GM19023 (cell line): ENCODE measurements at regions not wholly inside any gene's neighbourhood (a gene's known extent, or its start where the extent isn't known, plus 50 kb on each side); places are given as distances from the start of the nearest gene placed in this dataset.
A peak's percentile ranks its signal among the peaks of the same experiment; 100 is the strongest.
"Not testable (repeated sequence)": the region's sequence is repeated elsewhere in the genome, so short reads cannot be mapped to it uniquely, and the experiment has no call there.

Experiments used
- ATAC-seq: cut with Tn5 transposase; IDR thresholded peaks from one replicate; pipeline ENCODE4 v1.9.1; 2021; ENCODE audit warnings: mild to moderate bottlenecking, moderate library complexity; ENCODE audit not compliant: unreplicated experiment

DNA sequence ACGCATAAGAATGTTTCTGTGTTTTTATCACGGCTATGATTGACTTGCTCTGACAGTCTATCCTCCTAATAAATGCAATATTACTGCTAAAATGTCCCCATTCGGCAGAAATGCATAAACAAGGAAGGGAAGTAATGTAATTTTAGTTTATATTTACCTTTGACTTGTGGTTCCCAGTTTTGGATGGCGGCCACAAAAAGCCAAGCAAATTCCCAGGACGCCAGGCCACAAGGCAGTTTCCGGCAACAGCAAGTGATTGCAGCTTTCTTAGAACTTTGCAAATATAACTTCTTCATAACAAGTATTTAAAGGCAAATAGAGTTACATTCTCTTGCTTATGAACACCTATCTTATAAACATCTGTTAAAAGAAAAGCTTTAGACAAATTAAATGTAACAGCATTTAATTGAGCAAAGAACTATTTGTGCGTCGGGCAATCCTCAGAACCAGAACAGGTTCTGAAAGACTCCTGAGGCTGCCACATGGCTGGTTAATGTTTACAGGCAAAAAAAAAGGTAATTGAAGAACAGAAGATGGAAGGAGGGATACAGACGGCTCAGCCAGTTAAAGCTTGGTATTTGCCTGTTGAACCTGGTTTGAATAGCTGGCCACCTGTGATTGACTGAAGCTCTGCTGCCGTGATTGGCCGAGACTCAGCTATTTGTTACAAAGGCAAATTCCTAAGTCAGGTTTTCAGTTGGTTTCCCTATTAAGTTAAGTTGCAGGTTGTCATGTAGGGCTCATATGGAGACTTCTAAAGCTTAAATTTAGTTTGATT, 80.8 kb downstream of the C21orf91 start:
- ATAC-seq: no peak

DNA sequence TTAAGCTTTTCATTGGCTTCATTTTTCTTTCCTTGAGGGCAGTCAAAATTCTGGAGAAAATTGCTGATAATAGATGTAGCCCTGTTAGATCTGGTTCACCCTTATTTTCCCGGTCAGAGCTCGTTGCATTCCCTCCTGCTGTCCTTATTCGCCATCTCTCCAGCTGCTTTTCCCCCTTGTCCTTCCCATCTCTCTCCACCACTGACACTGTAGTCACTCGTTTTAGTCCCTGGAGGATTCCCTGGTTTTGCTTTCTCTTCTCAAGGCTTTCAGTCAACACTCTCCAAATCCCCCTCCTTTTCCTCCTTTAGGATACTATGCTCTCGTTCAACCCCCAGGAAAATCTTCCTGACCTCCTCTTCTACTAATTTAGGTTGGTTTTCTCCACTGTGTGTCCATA, 83.1 kb downstream of the C21orf91 start:
- ATAC-seq: no peak

DNA sequence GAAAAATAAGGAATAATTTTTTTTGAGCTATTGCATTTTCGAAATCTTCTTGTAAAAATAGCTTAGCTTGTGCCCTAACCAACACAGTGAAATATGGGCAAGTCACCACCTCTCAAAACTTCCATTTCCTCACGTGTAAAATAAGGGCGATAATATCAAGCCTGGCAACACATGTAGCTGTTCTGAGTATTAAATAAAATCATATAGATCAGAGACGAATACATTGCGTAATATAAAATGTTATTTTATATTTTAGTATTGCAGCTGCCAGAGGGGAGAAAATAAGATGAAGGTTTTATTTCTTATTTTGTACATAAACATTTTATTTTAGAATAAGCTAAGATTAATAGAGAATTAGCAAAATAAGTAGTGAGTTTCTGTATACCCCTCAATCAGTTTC, 85.9 kb downstream of the C21orf91 start:
- no peak for ATAC-seq

DNA sequence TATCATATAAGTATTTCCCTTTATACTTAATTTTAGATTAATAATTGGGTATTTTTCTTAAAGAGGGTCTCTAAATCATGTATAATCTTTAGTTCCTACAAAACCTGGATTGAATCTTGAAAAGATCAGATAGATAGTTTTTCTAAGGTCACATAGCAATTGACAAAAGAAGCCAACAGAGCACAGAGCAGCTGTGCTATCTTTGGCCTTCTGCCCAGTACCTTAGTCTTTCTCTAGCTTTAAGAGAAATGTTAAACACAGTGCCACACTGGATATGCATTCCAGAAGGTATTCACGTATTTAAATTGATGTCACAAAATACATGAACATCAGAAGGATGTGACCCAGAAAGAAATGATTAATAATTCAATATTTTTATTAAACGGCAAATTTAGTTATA, 86.8 kb downstream of the C21orf91 start:
- no peak for ATAC-seq

DNA sequence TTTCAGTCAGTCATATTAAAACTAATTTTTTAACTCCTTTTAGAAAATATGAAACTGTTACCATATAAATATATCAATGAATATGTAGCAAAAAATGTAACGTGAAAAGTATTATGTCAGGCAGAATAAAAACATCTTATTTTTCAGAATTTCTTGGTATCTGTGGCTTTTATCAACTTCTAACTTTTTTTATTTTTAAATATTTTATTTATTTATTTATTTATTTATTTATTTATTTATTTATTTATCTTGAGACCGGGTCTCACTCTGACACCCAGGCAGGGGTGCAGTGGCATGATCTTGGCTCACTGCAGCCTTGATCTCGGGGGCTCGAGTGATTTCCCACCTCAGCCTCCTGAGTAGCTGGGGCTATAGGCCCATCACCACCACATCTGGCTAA, 87.6 kb downstream of the C21orf91 start:
- no peak for ATAC-seq

DNA sequence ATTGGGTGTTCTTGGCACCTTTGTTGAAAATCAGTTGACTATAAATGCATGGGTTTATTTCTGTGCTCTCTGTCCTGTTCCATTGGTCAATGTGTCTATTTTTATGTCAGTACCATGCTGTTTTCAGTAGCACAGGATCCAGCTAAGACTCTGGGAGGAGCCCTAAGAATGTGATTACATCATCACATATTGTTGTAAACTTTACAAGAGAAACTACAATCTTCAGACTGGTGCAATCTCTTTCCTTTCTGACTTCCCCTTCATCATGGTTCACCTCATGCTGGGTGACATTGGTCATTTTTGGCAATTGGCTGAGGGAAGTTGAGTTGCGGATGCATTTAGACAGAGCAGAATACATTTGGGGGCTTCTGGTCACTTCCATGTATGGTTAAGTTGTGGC, 88.4 kb downstream of the C21orf91 start:
- ATAC-seq: no peak

DNA sequence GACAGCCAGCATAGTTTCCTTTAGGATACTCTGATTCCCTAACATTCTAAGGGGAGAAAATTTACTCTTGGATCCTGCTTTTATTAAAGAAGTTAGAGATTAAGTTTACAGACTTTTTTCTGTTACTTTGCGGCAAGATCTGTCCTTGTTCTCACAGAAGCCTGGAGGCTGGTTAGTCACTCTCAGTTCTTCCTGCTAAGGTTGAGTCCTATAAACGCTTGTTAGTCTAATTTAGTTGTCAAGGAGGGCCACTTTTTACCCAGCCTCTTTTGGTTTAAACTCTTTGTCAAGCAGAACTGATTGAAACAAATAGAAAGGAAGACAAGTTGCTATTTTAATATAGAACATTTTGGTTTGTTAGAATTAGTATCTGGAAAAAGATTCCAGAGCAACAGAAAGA, 89.7 kb downstream of the C21orf91 start:
- no peak for ATAC-seq

DNA sequence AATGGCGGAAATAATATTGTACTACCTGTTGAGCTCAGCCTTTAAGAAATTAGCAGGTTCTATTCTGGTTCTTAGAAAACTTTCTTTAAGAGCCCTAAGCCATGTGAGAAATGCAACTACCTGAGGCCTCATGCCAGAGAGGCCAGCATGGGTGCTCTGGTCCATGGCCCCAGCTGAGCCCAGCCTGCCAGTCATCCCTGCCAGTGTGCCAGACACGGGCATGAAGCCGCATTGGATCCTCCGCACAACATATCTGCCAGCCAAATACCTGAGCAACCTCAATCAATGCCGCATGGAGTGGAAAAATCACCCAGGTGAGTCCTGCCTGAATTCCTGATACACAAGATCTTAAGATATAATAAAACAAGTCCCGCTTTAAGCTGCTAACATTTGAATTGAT, 91.8 kb downstream of the C21orf91 start:
- no peak for ATAC-seq

DNA sequence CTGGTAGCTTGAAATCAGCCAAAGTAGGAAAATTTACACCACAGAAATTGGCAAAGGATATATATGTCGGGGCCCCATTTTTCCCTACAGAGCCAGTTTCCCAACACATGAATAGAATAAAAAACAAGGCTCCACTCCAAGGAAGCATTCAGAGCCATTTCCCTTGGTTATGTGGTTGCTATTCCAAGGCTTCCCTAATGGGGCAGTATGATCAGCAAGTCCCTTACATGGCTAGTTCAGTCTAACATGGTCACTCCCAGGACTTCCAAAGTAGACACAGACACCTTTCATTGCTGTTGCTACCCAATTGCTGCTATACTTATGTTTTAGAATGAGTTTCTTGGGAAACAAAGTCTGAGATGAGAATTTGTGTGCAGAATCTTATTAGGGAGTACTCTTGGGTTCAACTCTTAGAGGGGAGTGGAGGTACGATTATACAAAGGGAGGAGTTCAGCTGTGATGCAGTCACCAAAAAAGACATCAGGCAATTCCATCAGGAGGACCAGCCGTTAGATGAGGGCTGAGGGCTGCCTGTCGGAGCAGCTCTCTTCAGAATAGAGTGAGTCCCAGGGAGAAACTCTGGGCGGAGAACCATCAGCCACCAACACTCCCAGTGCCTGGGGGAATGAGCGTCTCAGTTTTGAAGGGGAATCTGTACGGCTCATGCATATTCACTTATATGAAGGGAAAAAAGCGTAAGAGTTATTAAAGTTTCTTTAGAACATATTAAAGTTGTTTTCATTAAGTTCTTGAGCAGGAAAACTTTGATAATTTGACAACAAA, 92.9 kb downstream of the C21orf91 start:
- no peak for ATAC-seq

DNA sequence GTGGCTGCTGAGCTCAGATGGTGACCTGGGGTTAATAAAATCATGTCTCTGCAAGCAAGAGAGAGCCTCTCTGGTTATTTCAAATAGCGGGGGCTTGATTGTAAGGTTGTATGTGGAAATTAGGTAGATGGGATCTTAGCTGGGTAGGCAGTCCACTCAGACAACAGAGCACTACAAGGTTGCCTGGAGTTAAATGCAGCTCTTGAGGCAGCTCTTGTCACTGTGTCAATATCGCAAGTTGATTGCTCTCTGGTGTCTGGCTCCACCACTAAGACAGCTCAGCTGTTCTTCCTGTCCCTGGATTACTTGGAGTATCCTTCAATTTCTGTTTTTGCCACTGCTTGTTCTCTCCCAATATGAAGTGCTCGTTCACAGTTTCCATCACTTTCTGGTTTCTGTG, 93.8 kb downstream of the C21orf91 start:
- no peak for ATAC-seq

DNA sequence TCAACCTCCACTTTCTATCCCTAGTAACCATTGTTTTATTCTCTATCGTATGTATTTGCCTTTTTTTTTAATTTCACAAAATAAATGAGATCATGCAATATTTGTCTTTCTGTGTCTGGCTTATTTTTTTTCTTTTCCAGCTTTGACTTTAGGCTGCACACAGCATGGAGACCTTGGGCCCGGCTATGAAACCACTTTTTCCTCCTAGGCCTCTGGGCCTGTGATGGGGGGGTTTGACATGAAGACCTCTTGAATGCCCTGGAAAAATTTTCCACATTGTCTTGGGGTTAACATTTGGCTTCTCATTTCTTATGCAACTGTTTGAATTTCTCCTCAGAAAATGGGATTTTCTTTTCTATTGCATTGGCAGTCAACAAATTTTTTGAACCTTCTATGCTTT, 100.2 kb upstream of the BTG3 start:
- ATAC-seq: no peak

DNA sequence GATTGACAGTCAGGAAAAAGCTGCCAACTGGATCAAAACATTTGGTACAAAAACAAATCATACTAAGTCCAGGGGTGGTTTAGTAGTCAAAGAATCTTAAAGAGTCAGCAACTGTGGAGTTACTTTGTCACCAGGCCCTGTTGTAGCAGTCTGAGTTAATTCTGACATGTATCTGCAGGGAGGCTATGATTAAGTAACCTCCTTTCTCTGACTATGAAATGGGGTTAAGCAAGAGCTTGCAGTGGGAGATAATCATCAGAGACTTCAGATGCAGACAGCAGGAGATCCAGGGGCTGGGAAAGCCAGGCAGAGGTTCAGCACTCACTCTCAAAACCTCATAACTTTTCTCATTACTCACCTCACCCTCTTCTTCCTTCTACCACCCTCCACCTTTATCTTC, 99.2 kb upstream of the BTG3 start:
- ATAC-seq: no peak

DNA sequence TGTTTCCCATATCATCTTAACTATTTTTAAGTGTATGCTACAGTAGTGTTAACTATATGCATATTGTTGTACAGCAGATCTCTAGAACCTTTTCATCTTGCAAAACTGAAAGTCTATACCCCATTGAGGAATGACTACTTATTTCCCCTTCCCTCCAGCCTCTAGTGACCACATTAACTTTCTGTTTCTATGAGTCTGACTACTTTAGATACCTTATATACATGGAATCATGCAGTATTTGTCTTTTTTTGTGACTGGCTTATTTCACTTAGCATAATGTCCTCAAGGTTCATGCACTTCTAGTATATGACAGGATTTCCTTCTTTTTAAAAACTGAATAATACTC, 96.5 kb upstream of the BTG3 start:
- ATAC-seq: peak; percentile 95

DNA sequence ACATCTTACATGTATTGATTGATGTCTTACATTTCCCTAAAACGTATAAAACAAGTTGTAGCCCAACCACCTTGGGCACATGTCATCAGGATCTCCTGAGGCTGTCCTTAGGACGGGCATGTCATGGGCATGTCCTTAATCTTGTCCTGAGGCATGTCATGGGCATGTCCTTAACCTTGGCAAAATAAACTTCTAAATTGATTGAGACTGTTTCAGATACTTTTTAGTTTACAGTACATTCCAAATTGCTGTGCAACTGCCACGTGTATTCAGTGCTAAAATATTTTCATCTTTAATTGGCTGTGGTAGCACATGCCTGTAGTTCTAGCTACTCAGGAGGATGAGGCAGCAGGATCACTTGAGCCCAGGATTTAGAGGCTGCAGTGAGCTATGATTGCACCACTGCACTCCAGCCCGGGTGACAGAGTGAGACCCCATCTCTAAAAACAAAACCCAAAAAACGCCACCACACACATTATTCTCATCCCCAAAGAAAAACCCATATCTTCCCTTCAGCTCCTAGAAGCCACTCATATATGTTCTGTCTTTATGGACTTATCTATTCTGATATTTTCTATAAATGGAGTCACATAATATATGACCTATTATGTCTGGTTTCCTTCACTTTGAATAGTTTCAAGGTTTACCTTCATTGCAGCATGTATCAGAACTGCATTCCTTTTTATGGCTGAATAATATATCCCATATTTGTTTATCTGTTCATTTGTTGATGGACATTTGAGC, 96.0 kb upstream of the BTG3 start:
- ATAC-seq: peak; percentile 51

DNA sequence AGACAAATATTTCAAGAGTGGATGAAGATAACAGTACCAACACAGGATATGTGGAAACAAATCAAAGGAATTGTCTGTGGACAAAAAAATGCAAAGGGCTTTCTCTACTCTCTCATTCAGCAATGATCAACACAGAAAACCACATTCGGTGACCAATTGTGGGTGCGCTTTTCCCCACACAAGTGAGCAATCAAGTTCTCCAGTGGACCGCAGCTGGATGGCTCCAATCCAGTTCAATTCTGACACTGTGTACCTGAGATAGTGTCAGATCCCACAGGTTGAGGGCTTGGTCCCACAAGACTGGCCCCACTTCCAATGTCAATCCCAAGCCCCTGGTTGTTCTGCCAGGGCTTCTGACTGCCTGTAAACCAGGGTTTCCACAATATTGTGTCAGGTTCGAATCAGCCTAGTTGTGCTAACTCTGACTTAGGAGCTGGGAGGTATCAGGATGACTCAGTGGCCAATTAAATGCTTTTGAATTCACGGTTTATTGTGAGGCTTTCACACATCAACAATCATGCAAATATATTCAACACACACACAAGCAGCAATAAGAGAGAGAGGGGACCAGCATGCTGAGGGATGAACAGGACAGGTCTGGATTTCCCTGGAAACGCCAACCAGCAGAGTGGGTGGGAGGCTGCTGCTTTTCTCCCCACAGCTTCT, 87.0 kb upstream of the BTG3 start:
- ATAC-seq: no peak

DNA sequence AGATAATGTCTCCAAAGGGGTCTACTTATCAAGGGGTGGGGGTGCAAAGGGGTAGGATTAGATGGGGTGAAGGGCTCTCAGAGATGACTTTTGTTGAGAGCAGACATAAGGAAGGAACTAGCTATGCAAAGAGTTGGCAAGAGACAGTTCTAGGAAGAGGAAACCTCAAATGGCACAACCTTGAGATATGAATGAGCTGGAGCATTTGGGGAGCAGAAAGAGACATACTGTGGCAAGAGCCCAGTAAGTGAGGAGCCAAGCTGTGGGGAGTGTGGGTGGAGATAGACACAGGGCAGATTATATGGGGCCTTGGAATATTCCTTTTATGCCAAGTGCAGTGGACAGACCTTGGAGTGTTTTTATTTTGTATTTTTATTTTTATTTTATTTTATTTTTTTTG, 84.8 kb upstream of the BTG3 start:
- no peak for ATAC-seq

DNA sequence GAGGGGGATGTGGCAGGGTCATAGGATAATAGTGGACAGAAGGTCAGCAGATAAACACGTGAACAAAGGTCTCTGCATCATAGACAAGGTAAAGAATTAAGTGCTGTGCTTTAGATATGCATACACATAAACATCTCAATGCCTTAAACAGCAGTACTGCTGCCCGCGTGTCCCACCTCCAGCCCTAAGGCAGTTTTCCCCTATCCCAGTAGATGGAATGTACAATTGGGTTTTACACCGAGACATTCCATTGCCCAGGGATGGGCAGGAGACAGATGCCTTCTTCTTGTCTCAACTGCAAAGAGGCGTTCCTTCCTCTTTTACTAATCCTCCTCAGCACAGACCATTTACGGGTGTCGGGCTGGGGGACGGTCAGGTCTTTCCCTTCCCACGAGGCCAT, 81.7 kb upstream of the BTG3 start:
- ATAC-seq: not testable (repeated sequence)

DNA sequence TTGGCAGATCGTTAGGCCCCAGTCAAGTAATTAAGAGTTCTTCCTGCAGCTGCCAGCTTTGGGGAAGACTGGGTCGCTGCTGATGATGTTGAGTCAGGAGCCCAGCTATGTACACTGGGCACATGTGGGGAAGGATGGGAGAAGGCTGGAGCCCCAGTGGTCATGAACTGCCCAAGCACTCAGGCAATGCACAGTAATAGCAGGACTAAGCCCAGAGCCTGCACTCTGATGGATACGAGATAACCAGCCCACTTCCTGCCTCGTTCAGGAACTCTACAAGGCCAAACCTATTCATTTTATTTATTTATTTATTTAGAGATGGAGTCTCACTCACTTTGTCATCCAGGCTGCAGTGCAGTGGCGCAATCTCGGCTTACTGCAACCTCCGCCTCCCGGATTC, 81.1 kb upstream of the BTG3 start:
- ATAC-seq: no peak

DNA sequence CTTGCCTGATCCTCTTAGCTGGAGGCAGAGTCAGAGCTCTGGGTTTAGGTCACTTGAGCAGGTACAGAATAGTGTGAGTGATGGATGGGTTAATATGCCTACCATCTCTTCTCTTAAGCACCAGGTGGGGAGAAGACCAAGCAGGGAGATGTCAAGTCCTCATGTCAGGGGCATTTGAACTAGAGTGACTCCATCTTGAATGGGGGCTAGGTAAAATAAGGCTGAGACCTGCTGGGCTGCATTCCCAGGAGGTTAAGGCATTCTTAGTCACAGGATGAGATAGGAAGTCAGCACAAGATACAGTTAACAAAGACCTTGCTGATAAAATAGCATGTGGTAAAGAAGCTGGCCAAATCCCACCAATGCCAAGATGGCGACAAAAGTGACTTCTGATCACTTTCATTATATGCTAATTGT, 77.4 kb upstream of the BTG3 start:
- no peak for ATAC-seq

DNA sequence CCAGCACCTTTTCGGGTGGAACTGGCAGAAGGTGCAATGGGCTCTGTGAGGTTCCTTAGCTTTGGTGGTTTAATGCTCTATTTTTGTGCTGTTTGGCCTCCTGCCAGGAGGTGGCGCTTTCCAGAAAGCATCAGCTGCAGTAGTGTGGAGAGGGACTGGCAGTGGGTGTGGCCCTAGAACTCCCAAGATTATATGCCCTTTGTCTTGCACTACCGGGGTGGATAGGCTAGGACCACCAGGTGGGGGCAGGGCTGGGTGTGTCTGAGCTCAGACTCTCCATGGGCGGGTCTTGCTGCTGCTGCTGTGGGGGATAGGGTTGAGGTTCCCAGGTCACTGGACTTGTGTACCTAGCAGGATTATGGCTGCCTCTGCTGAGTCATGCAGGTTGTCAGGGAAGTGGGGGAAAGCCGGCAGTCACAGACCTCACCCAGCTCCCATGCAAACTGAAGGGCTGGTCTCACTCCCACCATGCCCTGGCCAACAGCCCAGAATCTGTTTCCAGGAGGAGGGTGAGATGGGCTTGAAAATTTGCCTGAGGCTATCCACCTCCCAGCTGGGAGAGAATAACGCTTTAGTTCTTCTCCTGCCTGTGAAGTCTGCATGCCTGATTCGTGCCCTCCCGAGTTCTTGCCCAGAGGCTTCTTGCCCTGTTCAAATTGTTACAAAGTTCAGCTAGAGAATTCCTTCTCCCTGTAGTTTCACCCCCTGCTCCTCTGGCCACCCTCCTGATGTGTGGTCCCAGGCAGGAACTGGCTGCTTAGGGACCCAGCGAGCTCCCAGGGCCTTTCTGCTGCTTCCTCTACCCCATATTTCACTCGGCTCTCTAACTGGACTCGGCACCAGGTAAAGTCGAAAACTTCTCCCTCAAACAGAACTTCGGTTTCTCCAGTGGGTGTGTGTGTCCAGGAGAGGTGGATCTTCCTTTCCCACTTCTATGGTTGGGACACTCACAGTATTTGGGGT, 76.5 kb upstream of the BTG3 start:
- ATAC-seq: no peak
